ENCODE measurements at regions not wholly inside any gene's neighbourhood (a gene's known extent, or its start where the extent isn't known, plus 50 kb on each side); places are given as distances from the start of the nearest gene placed in this dataset.

DNA sequence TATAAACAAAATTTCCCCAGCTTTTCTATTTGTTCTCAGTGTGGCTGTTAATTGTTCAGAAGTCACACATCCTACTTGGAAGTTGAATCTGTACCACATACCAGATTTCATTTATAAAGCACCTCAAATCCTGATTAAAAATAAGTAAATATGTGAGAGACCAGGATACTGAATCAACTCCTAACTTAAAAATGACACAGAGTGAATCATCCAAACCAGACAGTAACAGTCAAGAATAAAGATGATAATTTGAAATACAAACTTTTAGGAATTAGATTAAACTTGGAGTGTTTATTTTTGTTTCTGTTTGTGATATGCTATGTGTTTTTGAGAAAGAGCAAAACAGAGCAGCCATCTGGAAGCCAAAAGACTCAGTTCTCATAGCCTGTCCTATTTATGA lies 633.2 kb upstream of the RORB start:
- TF ChIP-seq POLR2A (IDR thresholded peaks at IDR 0.05) (no peak), POLR2AphosphoS5 (IDR thresholded peaks at IDR 0.05) (no peak), EP300 (IDR thresholded peaks at IDR 0.05) (no peak)
- TF ChIP-seq, protein P1, sequence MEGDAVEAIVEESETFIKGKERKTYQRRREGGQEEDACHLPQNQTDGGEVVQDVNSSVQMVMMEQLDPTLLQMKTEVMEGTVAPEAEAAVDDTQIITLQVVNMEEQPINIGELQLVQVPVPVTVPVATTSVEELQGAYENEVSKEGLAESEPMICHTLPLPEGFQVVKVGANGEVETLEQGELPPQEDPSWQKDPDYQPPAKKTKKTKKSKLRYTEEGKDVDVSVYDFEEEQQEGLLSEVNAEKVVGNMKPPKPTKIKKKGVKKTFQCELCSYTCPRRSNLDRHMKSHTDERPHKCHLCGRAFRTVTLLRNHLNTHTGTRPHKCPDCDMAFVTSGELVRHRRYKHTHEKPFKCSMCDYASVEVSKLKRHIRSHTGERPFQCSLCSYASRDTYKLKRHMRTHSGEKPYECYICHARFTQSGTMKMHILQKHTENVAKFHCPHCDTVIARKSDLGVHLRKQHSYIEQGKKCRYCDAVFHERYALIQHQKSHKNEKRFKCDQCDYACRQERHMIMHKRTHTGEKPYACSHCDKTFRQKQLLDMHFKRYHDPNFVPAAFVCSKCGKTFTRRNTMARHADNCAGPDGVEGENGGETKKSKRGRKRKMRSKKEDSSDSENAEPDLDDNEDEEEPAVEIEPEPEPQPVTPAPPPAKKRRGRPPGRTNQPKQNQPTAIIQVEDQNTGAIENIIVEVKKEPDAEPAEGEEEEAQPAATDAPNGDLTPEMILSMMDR (IDR thresholded peaks at IDR 0.05), result no peak

Data from stomach (tissue), 4 donors.